ENCODE measurements at regions not wholly inside any gene's neighbourhood (a gene's known extent, or its start where the extent isn't known, plus 50 kb on each side); places are given as distances from the start of the nearest gene placed in this dataset.
A peak's percentile ranks its signal among the peaks of the same experiment; 100 is the strongest.

GRCh38 chr4:56240554-56241174 is 146.6 kb downstream of the AASDH start:
- DNase-seq: no peak
- peaks cover 4% of the 10 kb centered on the region for H3K27me3 ChIP-seq (ENCODE audit: control insufficient read depth, insufficient read depth, low read length)
- H3K4me1 ChIP-seq (ENCODE audit: control insufficient read depth, insufficient read depth, low read length, poor library complexity, severe bottlenecking): no peaks in the 10 kb centered on the region
- H3K4me3 ChIP-seq (ENCODE audit: low read depth, low read length): no peak overlapping the region
- H3K4me3 Mint-ChIP-seq: no peak overlapping the region
- no peak for ATAC-seq (ENCODE audit: low read depth in 2 of 2)
- H3K36me3 ChIP-seq (ENCODE audit: control insufficient read depth, insufficient read depth, low read length): no peaks in the 10 kb centered on the region
- peak overlapping the region in 1 of 3 donors; percentile 17 for H3K27ac Mint-ChIP-seq
- H3K9me3 ChIP-seq (ENCODE audit: control insufficient read depth in 2 of 2, low read length in 2 of 2): no peaks in the 10 kb centered on the region
- no peaks in the 10 kb centered on the region for H3K36me3 Mint-ChIP-seq
- no peak overlapping the region for H3K27ac ChIP-seq (ENCODE audit: insufficient read depth, low read length, poor library complexity, severe bottlenecking)
- no peaks in the 10 kb centered on the region for H3K9me3 Mint-ChIP-seq
- no peaks in the 10 kb centered on the region for H3K4me1 Mint-ChIP-seq
- H3K27me3 Mint-ChIP-seq: peaks cover 12% of the 10 kb centered on the region

GRCh38 chr4:56238251-56238650 is 149.0 kb downstream of the AASDH start:
- Mint-ChIP-seq H3K4me3 (no peak overlapping the region), H3K27me3 (peaks cover 12% of the 10 kb centered on the region), H3K9me3 (no peaks in the 10 kb centered on the region), H3K36me3 (no peaks in the 10 kb centered on the region), H3K4me1 (no peaks in the 10 kb centered on the region), H3K27ac (no peak overlapping the region)
- no peaks in the 10 kb centered on the region for H3K4me1 ChIP-seq (ENCODE audit: control insufficient read depth, insufficient read depth, low read length, poor library complexity, severe bottlenecking)
- DNase-seq: no peak
- no peak for ATAC-seq (ENCODE audit: low read depth in 2 of 2)
- H3K9me3 ChIP-seq (ENCODE audit: control insufficient read depth in 2 of 2, low read length in 2 of 2): no peaks in the 10 kb centered on the region
- H3K27ac ChIP-seq (ENCODE audit: insufficient read depth, low read length, poor library complexity, severe bottlenecking): no peak overlapping the region
- H3K36me3 ChIP-seq (ENCODE audit: control insufficient read depth, insufficient read depth, low read length): no peaks in the 10 kb centered on the region
- peaks cover 7% of the 10 kb centered on the region for H3K27me3 ChIP-seq (ENCODE audit: control insufficient read depth, insufficient read depth, low read length)
- H3K4me3 ChIP-seq (ENCODE audit: low read depth, low read length): no peak overlapping the region

DNA sequence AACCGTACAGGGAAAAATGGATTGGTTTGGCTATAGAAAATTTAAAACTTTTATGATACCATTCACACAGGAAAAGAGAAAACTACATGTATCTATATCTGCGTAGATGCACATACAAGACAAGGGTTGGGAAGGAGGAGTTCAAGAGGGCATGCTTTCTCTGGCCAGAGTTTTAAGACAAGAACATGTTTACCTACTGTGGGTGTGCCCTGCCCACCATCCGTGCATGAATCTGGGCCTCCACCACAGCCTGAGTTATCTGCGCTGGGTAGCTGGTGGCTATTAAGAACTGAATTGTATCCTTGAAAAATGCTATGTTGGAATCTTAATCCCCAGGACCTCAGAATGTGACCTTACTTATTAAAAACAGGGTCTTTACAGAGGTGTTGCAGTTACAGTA is 151.6 kb downstream of the AASDH start:
- H3K27ac ChIP-seq (ENCODE audit: insufficient read depth, low read length, poor library complexity, severe bottlenecking): no peak overlapping the region
- H3K4me3 ChIP-seq (ENCODE audit: low read depth, low read length): no peak overlapping the region
- H3K9me3 Mint-ChIP-seq: peaks cover 0 to 6% (median 0%) of the 10 kb centered on the region in 7 donors
- no peaks in the 10 kb centered on the region for H3K9me3 ChIP-seq (ENCODE audit: control insufficient read depth in 2 of 2, low read length in 2 of 2)
- H3K36me3 Mint-ChIP-seq: no peaks in the 10 kb centered on the region
- H3K27me3 ChIP-seq (ENCODE audit: control insufficient read depth, insufficient read depth, low read length): peaks cover 8% of the 10 kb centered on the region
- H3K36me3 ChIP-seq (ENCODE audit: control insufficient read depth, insufficient read depth, low read length): no peaks in the 10 kb centered on the region
- DNase-seq (no peak), ATAC-seq (ENCODE audit: low read depth in 2 of 2) (no peak)
- H3K27ac Mint-ChIP-seq: no peak overlapping the region
- H3K4me3 Mint-ChIP-seq: no peak overlapping the region
- peaks cover 4% of the 10 kb centered on the region for H3K27me3 Mint-ChIP-seq
- H3K4me1 ChIP-seq (ENCODE audit: control insufficient read depth, insufficient read depth, low read length, poor library complexity, severe bottlenecking): no peaks in the 10 kb centered on the region
- no peaks in the 10 kb centered on the region for H3K4me1 Mint-ChIP-seq

DNA sequence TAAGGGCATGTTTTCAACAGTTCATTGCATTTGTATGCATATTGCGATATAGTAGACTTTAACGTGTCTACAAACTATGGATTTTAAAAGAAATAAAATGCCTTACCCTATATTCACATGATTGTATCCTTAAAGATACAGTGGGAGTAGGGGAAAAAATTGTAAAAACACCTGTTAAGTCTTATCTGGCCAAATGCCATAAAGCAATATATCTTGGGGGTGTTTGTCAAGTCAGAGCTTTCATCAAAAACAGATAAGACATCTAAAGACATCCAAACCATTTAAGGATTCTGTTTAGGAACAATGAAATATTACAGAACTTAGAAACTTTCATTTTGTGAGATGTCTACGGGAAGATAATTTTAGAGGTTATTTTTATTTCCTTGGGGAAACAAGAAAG is 152.3 kb downstream of the AASDH start:
- H3K27ac Mint-ChIP-seq: no peak overlapping the region
- no peaks in the 10 kb centered on the region for H3K9me3 ChIP-seq (ENCODE audit: control insufficient read depth in 2 of 2, low read length in 2 of 2)
- ATAC-seq (ENCODE audit: low read depth in 2 of 2) (no peak), DNase-seq (no peak)
- H3K36me3 ChIP-seq (ENCODE audit: control insufficient read depth, insufficient read depth, low read length): no peaks in the 10 kb centered on the region
- no peaks in the 10 kb centered on the region for H3K36me3 Mint-ChIP-seq
- H3K4me3 ChIP-seq (ENCODE audit: low read depth, low read length): no peak overlapping the region
- peaks cover 0 to 6% (median 0%) of the 10 kb centered on the region in 7 donors for H3K9me3 Mint-ChIP-seq
- H3K4me1 Mint-ChIP-seq: no peaks in the 10 kb centered on the region
- no peak overlapping the region for H3K4me3 Mint-ChIP-seq
- peaks cover 4% of the 10 kb centered on the region for H3K27me3 Mint-ChIP-seq
- peaks cover 8% of the 10 kb centered on the region for H3K27me3 ChIP-seq (ENCODE audit: control insufficient read depth, insufficient read depth, low read length)
- no peak overlapping the region for H3K27ac ChIP-seq (ENCODE audit: insufficient read depth, low read length, poor library complexity, severe bottlenecking)
- H3K4me1 ChIP-seq (ENCODE audit: control insufficient read depth, insufficient read depth, low read length, poor library complexity, severe bottlenecking): no peaks in the 10 kb centered on the region

- peaks cover 8% of the 10 kb centered on the region for H3K27me3 ChIP-seq (ENCODE audit: control insufficient read depth, insufficient read depth, low read length)
- Mint-ChIP-seq H3K27me3 (no peaks in the 10 kb centered on the region), H3K4me3 (no peak overlapping the region), H3K4me1 (no peaks in the 10 kb centered on the region), H3K27ac (no peak overlapping the region), H3K9me3 (peaks cover 0 to 6% (median 0%) of the 10 kb centered on the region in 7 donors), H3K36me3 (no peaks in the 10 kb centered on the region)
- H3K36me3 ChIP-seq (ENCODE audit: control insufficient read depth, insufficient read depth, low read length): no peaks in the 10 kb centered on the region
- no peaks in the 10 kb centered on the region for H3K9me3 ChIP-seq (ENCODE audit: control insufficient read depth in 2 of 2, low read length in 2 of 2)
- H3K27ac ChIP-seq (ENCODE audit: insufficient read depth, low read length, poor library complexity, severe bottlenecking): no peak overlapping the region
- no peak overlapping the region for H3K4me3 ChIP-seq (ENCODE audit: low read depth, low read length)
- no peaks in the 10 kb centered on the region for H3K4me1 ChIP-seq (ENCODE audit: control insufficient read depth, insufficient read depth, low read length, poor library complexity, severe bottlenecking)
- ATAC-seq (ENCODE audit: low read depth in 2 of 2) (no peak), DNase-seq (no peak)
These were observed 153.2 kb downstream of the AASDH start for GRCh38 chr4:56234098-56234497.

GRCh38 chr4:56231410-56231809 is 155.9 kb downstream of the AASDH start:
- H3K36me3 ChIP-seq (ENCODE audit: control insufficient read depth, insufficient read depth, low read length): no peaks in the 10 kb centered on the region
- peaks cover 8% of the 10 kb centered on the region for H3K27me3 ChIP-seq (ENCODE audit: control insufficient read depth, insufficient read depth, low read length)
- no peaks in the 10 kb centered on the region for H3K4me1 ChIP-seq (ENCODE audit: control insufficient read depth, insufficient read depth, low read length, poor library complexity, severe bottlenecking)
- DNase-seq: no peak
- Mint-ChIP-seq H3K4me1 (no peaks in the 10 kb centered on the region), H3K36me3 (no peaks in the 10 kb centered on the region), H3K9me3 (peaks cover 0 to 6% (median 0%) of the 10 kb centered on the region in 7 donors), H3K27me3 (peaks cover 6% of the 10 kb centered on the region), H3K4me3 (no peak overlapping the region), H3K27ac (no peak overlapping the region)
- no peak for ATAC-seq (ENCODE audit: low read depth in 2 of 2)
- no peaks in the 10 kb centered on the region for H3K9me3 ChIP-seq (ENCODE audit: control insufficient read depth in 2 of 2, low read length in 2 of 2)
- H3K27ac ChIP-seq (ENCODE audit: insufficient read depth, low read length, poor library complexity, severe bottlenecking): no peak overlapping the region
- H3K4me3 ChIP-seq (ENCODE audit: low read depth, low read length): no peak overlapping the region

GRCh38 chr4:56229947-56230346 is 157.3 kb downstream of the AASDH start:
- no peaks in the 10 kb centered on the region for H3K36me3 ChIP-seq (ENCODE audit: control insufficient read depth, insufficient read depth, low read length)
- Mint-ChIP-seq H3K9me3 (peaks cover 0 to 6% (median 0%) of the 10 kb centered on the region in 7 donors), H3K36me3 (no peaks in the 10 kb centered on the region), H3K4me3 (no peak overlapping the region), H3K4me1 (no peaks in the 10 kb centered on the region), H3K27me3 (peaks cover 11% of the 10 kb centered on the region), H3K27ac (no peak overlapping the region)
- no peak overlapping the region for H3K27ac ChIP-seq (ENCODE audit: insufficient read depth, low read length, poor library complexity, severe bottlenecking)
- ATAC-seq (ENCODE audit: low read depth in 2 of 2): no peak
- no peaks in the 10 kb centered on the region for H3K9me3 ChIP-seq (ENCODE audit: control insufficient read depth in 2 of 2, low read length in 2 of 2)
- H3K4me3 ChIP-seq (ENCODE audit: low read depth, low read length): no peak overlapping the region
- no peak for DNase-seq
- no peaks in the 10 kb centered on the region for H3K4me1 ChIP-seq (ENCODE audit: control insufficient read depth, insufficient read depth, low read length, poor library complexity, severe bottlenecking)
- H3K27me3 ChIP-seq (ENCODE audit: control insufficient read depth, insufficient read depth, low read length): peaks cover 5% of the 10 kb centered on the region

- H3K27me3 ChIP-seq (ENCODE audit: control insufficient read depth, insufficient read depth, low read length): peaks cover under 1% of the 10 kb centered on the region
- H3K4me3 ChIP-seq (ENCODE audit: low read depth, low read length): no peak overlapping the region
- DNase-seq (no peak), ATAC-seq (ENCODE audit: low read depth in 2 of 2) (no peak)
- no peak overlapping the region for H3K27ac ChIP-seq (ENCODE audit: insufficient read depth, low read length, poor library complexity, severe bottlenecking)
- no peaks in the 10 kb centered on the region for H3K4me1 ChIP-seq (ENCODE audit: control insufficient read depth, insufficient read depth, low read length, poor library complexity, severe bottlenecking)
- no peaks in the 10 kb centered on the region for H3K36me3 ChIP-seq (ENCODE audit: control insufficient read depth, insufficient read depth, low read length)
- H3K9me3 ChIP-seq (ENCODE audit: control insufficient read depth in 2 of 2, low read length in 2 of 2): no peaks in the 10 kb centered on the region
- H3K9me3 Mint-ChIP-seq: peaks cover 0 to 5% (median 2%) of the 10 kb centered on the region in 7 donors
- no peak overlapping the region for H3K4me3 Mint-ChIP-seq
- H3K27ac Mint-ChIP-seq: no peak overlapping the region
- H3K4me1 Mint-ChIP-seq: no peaks in the 10 kb centered on the region
- H3K36me3 Mint-ChIP-seq: no peaks in the 10 kb centered on the region
- peaks cover 16% of the 10 kb centered on the region for H3K27me3 Mint-ChIP-seq
These were observed 159.9 kb downstream of the AASDH start for GRCh38 chr4:56227301-56227835.

All from CD4-positive, CD25-positive, alpha-beta regulatory T cell (primary cell).